GM12892 (cell line): ENCODE measurements at regions not wholly inside any gene's neighbourhood (a gene's known extent, or its start where the extent isn't known, plus 50 kb on each side); places are given as distances from the start of the nearest gene placed in this dataset.

ENCODE experiments used
- DNase-seq: peaks from one replicate; pipeline ENCODE4 v3.0.0; 2011; ENCODE audit not compliant: insufficient read length
- FAIRE-seq: peaks from 2 replicates; lab custom pipeline; 2011; peaks lifted over from hg19 to GRCh38; lab: Jason Lieb, UNC
- POLR2A ChIP-seq: IDR thresholded peaks from 2 replicates; pipeline ENCODE4 v1.6.1; 2011; ENCODE audit warnings: low read depth, low read length, control low read depth
- POLR2AphosphoS5 ChIP-seq: IDR thresholded peaks from 2 replicates; pipeline ENCODE4 v1.6.1; 2011; ENCODE audit warnings: low read depth, low read length, control low read depth
- TAF1 ChIP-seq: IDR thresholded peaks from 2 replicates; pipeline ENCODE4 v1.6.1; 2011; ENCODE audit warnings: low read depth, mild to moderate bottlenecking, control low read depth, low read length, borderline replicate concordance

DNA sequence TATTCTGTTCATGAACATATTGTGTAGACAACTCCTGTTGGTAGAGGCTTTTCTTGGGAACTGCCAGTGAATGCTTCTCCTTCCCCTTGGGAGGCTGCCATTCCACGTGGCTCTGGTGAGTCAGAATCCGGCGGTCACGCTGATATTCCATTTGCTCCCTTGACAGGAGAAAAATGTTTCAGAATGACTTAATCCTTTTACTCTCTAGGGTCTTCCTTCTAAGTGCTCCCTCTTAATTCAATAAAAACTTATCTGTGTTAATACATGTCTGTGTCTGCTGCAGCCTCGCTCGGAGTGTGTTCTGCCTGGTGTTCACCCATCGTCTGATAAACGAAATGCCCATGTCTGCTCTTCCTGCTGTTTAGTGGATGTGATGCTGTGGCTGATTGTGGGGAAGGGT is 278.6 kb downstream of the ARHGAP12 start:
- no peak for FAIRE-seq
- TF ChIP-seq TAF1, result no peak
- TF ChIP-seq POLR2A, result no peak
- DNase-seq, result no peak

DNA sequence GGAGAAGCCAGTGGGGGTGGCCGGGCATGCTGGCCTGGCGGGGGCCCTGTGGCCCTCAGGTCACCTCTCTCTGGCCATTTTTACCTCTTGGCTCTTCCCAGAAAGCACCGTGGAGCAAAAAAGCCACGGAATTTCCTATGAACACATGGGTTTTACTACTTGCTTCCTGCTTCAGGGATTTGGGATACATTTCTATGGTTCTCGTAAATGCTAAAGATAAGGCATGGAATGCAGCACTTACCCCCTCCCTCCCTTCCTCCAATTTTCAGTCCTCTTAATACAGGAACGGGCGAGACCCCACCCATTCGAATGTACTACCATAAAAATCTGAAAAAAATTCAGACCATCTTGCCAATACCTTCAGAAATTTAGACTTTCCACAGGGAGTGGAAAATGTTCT is 279.7 kb downstream of the ARHGAP12 start:
- FAIRE-seq (no peak), DNase-seq (no peak)
- TF ChIP-seq TAF1 (no peak), POLR2AphosphoS5 (no peak), POLR2A (no peak)

DNA sequence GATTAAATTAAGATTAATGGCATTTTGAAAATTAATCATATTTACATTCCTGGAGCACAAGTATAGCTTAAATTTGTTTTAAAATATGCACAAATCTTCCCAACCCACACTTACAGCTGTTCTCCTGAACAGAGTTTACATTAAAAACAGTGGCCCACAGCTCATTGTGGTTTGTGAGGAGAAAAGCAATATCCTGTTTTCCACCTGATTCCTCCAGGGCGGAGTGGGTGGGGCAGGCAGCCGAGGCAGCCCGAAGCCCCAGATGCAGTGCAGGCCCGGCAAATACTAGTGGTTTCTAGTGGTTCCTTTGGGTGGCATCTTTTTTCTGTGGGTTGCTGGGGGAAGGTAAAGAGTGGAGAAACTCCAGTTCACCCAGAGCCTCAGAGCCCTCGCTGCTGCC is 280.8 kb downstream of the ARHGAP12 start:
- DNase-seq (no peak), FAIRE-seq (no peak)
- TF ChIP-seq TAF1 (no peak), POLR2AphosphoS5 (no peak), POLR2A (no peak)

DNA sequence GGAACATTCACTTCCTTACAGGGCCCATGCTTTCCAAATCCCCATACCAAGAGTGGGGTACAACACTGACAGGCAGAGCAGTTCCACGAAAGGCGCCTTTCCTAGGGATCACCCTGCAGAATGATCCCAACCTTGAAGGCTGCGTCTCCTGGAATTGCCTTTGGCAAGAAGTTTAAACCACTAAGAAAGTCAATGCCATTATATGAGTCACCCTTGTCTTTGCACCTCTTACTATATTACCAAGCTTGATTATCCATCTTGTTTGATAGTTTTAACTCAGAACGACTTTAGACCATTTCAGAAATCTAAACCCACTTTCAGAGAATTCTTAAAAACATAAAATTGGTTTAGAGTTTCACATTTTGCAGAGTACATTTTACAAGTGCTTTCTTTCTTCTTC is 282.1 kb downstream of the ARHGAP12 start:
- no peak for DNase-seq
- TF ChIP-seq POLR2AphosphoS5, result no peak
- TF ChIP-seq TAF1, result no peak
- FAIRE-seq, result no peak

DNA sequence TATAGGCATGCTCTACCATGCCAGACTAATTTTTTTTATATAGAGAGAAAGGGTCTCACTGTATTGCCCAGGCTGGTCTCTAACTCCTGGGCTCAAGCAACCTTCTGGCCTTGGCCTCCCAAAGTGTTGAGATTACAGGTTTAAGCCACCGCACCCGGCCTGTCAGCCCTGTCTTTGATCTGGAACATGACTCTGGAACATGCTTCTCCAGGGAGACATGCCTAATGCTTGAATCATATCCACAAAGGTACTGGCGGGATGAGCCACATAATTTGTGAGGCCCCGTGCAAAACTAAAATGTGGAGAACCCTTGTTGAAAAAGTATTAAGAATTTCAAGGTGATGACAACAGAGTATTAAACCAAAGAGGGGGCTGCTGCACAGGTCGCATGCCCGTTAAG is 282.8 kb downstream of the ARHGAP12 start:
- FAIRE-seq (no peak), DNase-seq (no peak)
- TF ChIP-seq POLR2AphosphoS5, result no peak
- no peak for TF ChIP-seq POLR2A
- TF ChIP-seq TAF1, result no peak

DNA sequence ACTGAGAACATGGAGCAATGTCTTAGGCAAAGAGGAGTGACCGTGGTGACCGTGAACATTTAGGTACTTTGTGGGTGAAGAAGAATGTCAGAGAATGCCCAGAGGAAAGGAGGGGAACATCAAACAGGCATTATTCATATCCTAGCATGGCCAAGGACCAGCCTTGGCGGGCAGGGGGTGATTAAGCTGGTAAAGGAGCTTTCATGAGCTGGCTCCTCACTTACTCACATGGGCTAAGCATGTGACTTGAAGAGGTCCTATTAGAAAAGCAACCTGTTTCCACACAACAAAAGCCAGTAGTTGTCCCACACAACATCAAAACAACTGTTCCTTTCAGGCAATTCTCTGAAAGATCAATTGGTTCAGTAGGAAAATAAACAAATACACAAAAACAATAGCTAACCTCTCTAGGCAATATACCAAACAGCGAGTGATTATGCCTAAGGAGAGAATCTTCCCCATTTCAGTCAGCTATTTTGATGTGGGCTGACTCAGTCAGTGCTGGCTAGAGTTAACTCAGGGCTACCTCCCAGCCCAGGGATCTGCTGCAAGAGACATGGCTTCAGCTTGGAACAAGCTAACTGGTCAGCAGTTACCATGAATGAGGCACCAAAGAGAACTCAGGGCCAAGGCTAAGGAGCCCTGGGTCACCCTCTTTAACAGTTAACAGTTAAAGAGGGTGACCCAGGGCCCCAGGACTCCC is 283.5 kb downstream of the ARHGAP12 start:
- TF ChIP-seq POLR2AphosphoS5 (no peak), POLR2A (no peak), TAF1 (no peak)
- DNase-seq (no peak), FAIRE-seq (no peak)

DNA sequence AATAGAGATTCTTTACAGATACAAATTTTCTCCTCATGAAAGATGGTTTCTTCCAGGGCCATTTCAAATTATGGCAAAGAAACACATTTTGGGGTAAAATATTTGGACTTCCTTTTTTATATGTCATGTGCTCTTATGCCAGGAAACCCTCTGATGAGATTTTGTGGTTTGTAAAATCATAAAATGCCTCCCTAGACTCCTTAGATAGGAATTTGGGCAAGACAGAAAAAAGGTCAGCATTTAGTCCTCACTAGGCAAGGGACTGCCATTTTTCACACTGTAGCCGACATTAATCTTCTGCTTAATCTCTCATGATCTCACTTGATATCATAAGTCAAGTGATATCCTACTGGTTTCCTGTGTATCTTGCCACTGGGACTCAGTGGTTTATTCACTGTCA is 286.4 kb downstream of the ARHGAP12 start:
- TF ChIP-seq POLR2A, result no peak
- TF ChIP-seq POLR2AphosphoS5, result no peak
- no peak for TF ChIP-seq TAF1
- no peak for FAIRE-seq
- DNase-seq, result no peak

DNA sequence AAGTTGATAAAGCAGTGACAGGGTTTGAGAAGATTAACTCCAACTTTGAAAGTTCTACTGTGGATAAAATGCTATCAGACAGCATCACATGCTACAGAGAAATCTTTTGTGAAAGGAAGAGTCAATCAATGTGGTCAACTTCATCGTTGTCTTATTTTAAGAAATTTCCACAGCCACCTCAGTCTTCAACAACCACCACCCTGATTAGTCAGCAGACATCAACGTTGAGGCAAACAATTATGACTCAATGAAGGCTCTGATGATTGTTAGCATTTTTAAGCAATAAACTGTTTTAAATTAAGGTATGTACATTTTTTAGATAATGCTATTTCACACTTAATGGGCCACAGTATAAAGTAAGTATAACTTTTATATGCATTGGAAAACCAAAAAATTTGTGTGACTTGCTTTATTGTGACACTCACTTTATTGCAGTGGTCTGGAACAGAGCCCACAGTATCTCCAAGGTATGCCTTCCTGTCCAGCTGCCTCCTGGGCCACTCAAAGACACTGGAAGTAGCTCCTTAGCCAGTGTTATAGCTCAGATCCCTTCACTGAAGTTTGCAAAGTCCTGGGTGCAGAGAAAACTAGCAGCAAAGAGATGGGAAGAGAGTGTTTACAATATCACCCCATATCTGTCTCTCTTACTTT is 293.1 kb downstream of the ARHGAP12 start:
- DNase-seq (no peak), FAIRE-seq (no peak)
- TF ChIP-seq POLR2AphosphoS5, result no peak
- no peak for TF ChIP-seq POLR2A
- no peak for TF ChIP-seq TAF1

DNA sequence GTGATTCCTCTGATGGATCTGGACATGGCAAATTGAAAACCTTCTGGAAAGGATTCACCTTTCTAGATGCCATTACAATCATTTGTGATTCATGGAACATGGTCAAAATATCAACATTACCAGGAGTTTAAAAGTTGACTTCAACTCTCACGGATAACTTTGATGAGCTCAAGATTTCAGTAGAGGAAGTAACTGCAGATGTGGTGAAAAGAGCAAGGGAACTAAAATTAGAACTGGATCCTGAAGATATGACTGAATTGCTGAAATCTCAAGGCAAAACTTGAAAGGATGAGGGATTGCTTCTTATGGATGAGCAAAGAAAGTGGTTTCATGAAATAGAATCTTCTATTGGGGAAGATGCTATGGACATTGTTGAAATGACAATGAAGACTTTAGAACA is 293.6 kb downstream of the ARHGAP12 start:
- no peak for TF ChIP-seq POLR2A
- TF ChIP-seq TAF1, result no peak
- no peak for TF ChIP-seq POLR2AphosphoS5
- FAIRE-seq, result no peak
- DNase-seq, result no peak

DNA sequence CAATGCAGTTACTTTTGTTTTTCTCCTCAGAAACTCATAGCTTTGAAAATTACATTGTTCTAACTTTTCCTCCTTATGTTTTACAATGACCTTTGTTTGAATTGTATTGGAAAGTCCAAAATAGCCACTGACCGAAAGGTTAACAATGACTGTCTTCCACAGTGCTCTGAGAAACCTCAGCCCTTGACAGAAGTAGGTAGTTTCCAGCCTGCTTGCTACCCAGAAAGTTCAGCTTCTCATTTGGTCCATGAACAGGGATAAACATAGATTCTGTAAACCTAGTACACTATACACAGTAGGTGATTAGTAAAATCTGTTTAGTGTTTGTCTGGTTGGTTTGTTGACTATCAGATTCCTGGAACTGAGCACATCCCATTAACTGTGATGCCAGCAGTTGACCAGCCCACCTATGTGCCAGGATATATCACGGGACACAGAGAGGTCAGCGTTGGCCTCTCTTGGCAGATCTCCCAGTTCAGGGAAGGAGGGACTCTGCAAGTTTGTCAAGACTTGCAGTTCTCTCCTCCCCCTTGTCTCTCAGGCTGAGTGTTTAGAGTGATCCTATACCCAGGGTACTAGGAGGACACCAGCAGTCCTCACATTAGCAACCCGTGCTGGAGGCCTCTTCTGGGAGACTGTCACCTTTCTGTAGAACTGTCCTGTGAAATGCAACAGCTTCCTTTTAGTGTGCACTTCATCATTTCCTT is 297.6 kb downstream of the ARHGAP12 start:
- TF ChIP-seq TAF1 (no peak), POLR2A (no peak), POLR2AphosphoS5 (no peak)
- FAIRE-seq (peak; percentile 53), DNase-seq (no peak)

DNA sequence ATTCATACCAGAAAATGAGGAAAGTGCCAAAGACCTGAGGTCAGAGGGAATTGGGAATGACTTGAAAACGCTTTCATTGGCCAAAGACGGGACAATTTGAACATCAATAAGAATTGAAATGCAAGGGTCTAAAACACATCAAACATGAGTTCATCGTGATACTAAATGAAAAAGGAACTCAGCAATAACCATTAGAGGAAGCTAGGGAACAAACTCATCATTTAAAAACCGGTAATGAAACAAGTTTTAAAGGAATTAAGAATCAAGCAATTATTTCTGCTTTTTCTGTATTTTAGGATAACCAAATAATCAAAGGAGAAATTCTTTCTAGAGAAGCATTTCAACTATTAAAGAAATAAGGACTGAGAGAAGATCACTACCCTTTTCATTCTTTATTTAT is 303.1 kb downstream of the ARHGAP12 start:
- TF ChIP-seq POLR2A (no peak), TAF1 (no peak), POLR2AphosphoS5 (no peak)
- DNase-seq, result no peak
- no peak for FAIRE-seq

DNA sequence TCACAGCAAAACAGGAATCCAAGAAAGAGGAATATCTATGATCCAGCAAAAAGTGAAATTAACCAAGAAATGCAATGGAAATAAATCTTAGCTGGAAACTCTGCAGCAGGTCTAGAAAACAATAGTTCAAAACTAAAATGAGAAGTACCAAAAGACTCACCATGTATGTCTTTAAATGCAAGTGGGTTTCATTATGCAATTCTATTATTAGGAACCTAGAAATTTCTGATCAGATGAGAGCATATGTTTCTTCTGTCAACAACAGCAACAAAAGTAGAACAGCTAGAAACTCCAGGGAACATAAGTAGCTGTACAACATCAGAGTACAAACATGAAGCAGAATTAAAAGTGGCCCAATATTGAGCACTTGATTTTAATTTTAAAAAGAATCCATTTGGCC is 304.0 kb downstream of the ARHGAP12 start:
- no peak for TF ChIP-seq TAF1
- no peak for TF ChIP-seq POLR2A
- no peak for TF ChIP-seq POLR2AphosphoS5
- no peak for DNase-seq
- FAIRE-seq, result no peak
